Astrocyte of the spinal cord (primary cell): ENCODE measurements at regions not wholly inside any gene's neighbourhood (a gene's known extent, or its start where the extent isn't known, plus 50 kb on each side); places are given as distances from the start of the nearest gene placed in this dataset.

Experiments used
- DNase-seq: peaks from one replicate; pipeline ENCODE4 v3.0.0; 2011; ENCODE audit warnings: low read depth, low spot score
- H3K4me3 ChIP-seq: 2 replicates; pipeline ENCODE4 v1.5.1; 2011; ENCODE audit warnings: low read depth, mild to moderate bottlenecking, low read length, moderate library complexity
- in situ Hi-C: cut with HindIII; loops from 2 replicates; pipeline ENCODE4 v1.10.0; 2017; ENCODE audit warnings: low sequenced_read_pairs
- TF ChIP-seq, protein P1 (sequence below): IDR thresholded peaks from 2 replicates; pipeline ENCODE4 v1.5.1; 2012; ENCODE audit warnings: low read depth, mild to moderate bottlenecking, low read length, inconsistent platforms

DNA sequence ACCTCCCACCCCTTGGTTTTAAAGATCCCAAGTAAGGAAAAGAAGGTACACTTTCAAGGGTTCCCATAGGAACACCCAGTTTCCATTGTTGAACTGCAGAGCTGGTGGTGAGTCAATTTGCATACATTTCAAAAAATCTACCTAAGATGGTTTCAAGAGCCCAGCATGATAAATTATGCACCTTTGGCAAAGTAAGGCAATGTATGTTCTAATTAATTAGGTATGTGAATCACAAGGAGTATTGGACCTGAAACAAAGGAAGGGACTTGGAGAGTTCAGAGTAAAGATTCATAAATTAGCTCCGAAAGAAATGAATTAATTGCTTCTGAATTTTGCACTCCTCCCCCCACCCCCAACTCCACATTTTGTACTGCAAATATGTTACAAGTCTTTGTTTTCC lies 459.7 kb downstream of the LRATD1 start:
- H3K4me3 ChIP-seq, result no peak overlapping the region

DNA sequence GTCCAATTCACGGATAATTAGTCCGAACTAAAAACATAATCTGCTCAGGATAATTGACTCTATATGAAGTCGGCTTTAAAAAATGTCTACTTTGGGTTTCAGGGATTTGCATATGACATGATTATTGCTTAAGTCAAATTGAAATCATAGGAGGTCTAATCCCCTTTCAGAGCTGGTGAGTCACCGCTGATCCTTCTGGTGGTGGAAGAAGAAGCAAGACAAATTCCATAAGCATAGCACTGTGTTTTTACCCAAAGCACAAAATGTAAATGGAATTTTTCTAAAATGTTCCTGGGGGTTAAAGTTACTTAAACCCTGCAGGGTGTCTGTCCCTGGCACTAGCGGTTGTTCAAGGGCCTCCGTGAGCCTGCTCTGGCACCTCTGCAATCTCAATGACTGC lies 460.2 kb downstream of the LRATD1 start:
- TF ChIP-seq, protein P1, sequence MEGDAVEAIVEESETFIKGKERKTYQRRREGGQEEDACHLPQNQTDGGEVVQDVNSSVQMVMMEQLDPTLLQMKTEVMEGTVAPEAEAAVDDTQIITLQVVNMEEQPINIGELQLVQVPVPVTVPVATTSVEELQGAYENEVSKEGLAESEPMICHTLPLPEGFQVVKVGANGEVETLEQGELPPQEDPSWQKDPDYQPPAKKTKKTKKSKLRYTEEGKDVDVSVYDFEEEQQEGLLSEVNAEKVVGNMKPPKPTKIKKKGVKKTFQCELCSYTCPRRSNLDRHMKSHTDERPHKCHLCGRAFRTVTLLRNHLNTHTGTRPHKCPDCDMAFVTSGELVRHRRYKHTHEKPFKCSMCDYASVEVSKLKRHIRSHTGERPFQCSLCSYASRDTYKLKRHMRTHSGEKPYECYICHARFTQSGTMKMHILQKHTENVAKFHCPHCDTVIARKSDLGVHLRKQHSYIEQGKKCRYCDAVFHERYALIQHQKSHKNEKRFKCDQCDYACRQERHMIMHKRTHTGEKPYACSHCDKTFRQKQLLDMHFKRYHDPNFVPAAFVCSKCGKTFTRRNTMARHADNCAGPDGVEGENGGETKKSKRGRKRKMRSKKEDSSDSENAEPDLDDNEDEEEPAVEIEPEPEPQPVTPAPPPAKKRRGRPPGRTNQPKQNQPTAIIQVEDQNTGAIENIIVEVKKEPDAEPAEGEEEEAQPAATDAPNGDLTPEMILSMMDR, result no peak
- peak; percentile 8 for DNase-seq
- H3K4me3 ChIP-seq, result no peak overlapping the region
- in situ Hi-C loops, result no loop called here

More for the DNA sequence above, 459.7 kb downstream of the LRATD1 start:
- DNase-seq, result no peak
- in situ Hi-C loops, result no loop called here
- TF ChIP-seq, protein P1, result no peak

DNA sequence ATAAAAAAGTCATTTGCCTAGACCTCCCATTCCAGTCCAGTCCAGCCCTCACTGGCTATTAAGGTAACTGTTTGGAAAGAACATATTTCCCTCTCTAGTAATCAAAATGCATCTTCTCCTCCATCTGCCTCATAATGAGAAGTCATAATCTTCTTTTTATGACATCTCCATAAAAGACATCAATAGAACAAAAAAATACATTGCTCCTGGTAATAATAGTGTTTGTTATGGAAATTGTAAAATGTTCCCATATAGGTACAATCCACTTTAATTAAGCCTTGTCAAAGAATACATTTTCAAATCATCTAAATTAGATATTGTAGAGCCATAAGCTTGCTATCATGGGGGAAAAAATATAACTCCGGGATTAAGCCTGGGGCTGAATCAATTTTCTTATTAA lies 461.6 kb downstream of the LRATD1 start:
- no peak overlapping the region for H3K4me3 ChIP-seq
- TF ChIP-seq, protein P1, result no peak
- in situ Hi-C loops, result no loop called here
- DNase-seq, result no peak

DNA sequence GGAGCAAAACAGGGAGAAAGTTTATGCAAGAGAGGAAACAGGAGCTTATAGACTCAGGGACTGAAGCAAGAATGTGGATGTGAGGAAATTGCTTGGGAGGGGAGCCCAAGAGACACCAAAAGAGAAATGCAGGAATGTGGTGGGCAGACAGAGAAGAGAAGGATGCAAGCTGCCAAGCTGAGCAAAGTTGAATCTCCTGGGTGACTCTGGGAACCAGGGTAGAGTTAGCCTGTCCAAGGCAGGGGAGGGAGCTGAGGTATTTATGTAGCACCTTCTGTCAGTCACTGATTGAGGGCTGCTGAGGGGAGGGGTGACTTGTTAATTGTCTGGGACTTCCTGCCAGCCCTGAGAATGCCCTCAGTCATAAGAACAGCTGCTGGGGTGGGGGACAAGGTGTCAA lies 464.3 kb downstream of the NBAS start:
- in situ Hi-C loops, result no loop called here
- no peak for DNase-seq
- TF ChIP-seq, protein P1, result no peak
- H3K4me3 ChIP-seq, result no peak overlapping the region

DNA sequence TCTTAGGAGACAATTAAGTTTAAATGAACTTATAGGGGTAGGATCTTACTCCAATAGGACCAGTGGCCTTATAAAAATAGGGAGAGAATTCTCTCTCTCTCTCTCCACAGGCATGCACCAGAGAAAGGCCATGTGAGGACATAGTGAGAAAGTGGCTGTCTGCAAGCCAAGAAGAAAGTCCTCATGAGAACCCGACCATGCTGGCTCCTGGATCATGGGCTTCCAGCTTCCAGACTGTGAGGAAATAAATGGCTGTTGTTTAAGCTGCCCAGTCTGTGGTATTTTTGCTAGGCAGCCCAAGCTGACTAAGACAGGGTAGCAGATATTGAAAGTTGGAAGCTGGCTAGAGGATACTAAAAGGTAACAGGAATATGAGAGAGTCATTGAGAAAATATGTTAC lies 454.0 kb downstream of the NBAS start:
- TF ChIP-seq, protein P1, result no peak
- H3K4me3 ChIP-seq, result no peak overlapping the region
- in situ Hi-C loops, result no loop called here

DNA sequence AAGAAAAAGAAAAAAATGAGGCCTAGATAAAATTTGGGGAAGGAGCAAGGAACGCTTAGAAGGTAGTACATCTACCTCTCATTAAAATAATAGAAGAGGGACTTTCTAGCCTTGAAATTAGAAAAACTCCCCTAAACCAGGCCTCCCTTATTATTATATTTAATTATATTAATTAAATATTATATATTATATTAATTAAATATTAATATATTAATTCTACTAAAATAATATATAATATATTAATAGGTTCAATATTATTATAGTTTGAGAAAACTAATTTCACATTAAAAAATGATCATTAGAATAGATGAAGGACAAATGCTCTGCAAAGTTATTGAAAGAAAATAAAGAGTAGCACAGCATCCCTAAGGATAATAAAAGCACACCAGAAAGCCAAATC lies 449.4 kb downstream of the NBAS start:
- DNase-seq, result no peak
- in situ Hi-C loops, result no loop called here
- H3K4me3 ChIP-seq, result no peak overlapping the region
- TF ChIP-seq, protein P1, result no peak

More for the DNA sequence above, 454.0 kb downstream of the NBAS start:
- peak; percentile 2 for DNase-seq

GRCh38 chr2:15112216-15112615 lies 448.9 kb downstream of the NBAS start:
- no peak overlapping the region for H3K4me3 ChIP-seq
- TF ChIP-seq, protein P1, result no peak
- in situ Hi-C loops, result no loop called here
- peak; percentile 51 for DNase-seq
